H1 (cell line): ENCODE measurements at regions not wholly inside any gene's neighbourhood (a gene's known extent, or its start where the extent isn't known, plus 50 kb on each side); places are given as distances from the start of the nearest gene placed in this dataset.

Source experiments
- GTF2F1 ChIP-seq: IDR thresholded peaks from 2 replicates; pipeline ENCODE4 v1.6.1; 2012; ENCODE audit warnings: low read depth, low read length, improper control_type of control experiment, borderline replicate concordance
- NANOG ChIP-seq: IDR thresholded peaks from 2 replicates; pipeline ENCODE4 v1.6.1; 2011; ENCODE audit warnings: low read length, low read depth, mild to moderate bottlenecking, inconsistent platforms; ENCODE audit not compliant: insufficient read depth, poor library complexity, severe bottlenecking
- POU5F1 ChIP-seq: IDR thresholded peaks from 2 replicates; pipeline ENCODE4 v1.6.1; 2011; ENCODE audit warnings: low read depth, mild to moderate bottlenecking, low read length, moderate library complexity

DNA sequence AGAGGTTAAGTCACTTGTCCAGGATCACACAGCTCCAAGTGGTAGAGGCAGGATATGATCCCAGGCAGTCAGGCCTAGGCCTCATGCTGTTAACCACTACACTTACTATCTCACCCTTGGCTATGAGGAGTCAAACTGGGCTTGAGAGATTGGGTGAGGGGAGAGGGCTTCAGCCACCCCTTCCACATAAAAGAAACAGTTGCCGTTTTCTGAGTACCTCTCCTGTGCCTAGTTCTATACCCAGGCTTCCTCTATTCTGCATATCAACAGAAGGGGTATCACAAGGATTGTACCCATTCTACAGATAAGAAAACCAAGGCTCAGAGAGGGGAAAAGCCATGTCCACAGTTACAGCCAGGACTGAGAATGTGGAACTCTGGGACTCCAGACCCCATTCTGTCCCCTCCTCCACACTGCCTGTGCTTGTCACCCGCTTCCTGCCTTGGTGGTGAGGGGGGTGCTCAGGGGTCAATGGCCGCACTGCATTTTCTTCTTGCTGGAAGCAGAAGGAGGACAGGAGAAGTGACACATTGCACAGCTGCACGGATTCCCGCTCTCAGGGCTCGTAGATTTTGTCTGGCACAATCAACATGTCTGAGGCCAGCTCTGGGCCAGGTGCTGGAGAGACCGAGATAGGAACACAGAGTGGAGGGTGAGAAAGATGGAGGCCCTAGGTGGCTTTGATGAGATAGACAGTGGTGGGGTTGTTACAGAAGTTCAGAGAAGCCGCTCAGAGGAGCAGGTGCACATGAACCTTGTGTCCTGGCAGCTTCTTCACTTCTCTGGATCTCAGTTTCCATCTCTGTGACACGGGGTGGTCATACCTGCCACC is 108.4 kb upstream of the PTPN1 start (continued):
- TF ChIP-seq POU5F1 (no peak), GTF2F1 (no peak), NANOG (no peak)
